OCI-LY3 (cell line): ENCODE measurements at regions not wholly inside any gene's neighbourhood (a gene's known extent, or its start where the extent isn't known, plus 50 kb on each side); places are given as distances from the start of the nearest gene placed in this dataset.

Experiments used
- EZH2phosphoT487 ChIP-seq: fragments of 200-600 bp; shearing (Covaris generic); IDR thresholded peaks from 2 replicates; pipeline ENCODE4 v1.6.1; 2018; ENCODE audit warnings: antibody characterized with exemption, mixed run types, low read depth
- TF ChIP-seq, protein P1 (sequence below): fragments of 200-600, 300-600 bp; sonication (generic); IDR thresholded peaks from 2 replicates; pipeline ENCODE4 v1.5.1; 2014; ENCODE audit warnings: antibody characterized with exemption, low read length, low read depth

GRCh38 chr21:19224090-19224489, 820.5 kb upstream of the TMPRSS15 start:
- TF ChIP-seq, protein P1, sequence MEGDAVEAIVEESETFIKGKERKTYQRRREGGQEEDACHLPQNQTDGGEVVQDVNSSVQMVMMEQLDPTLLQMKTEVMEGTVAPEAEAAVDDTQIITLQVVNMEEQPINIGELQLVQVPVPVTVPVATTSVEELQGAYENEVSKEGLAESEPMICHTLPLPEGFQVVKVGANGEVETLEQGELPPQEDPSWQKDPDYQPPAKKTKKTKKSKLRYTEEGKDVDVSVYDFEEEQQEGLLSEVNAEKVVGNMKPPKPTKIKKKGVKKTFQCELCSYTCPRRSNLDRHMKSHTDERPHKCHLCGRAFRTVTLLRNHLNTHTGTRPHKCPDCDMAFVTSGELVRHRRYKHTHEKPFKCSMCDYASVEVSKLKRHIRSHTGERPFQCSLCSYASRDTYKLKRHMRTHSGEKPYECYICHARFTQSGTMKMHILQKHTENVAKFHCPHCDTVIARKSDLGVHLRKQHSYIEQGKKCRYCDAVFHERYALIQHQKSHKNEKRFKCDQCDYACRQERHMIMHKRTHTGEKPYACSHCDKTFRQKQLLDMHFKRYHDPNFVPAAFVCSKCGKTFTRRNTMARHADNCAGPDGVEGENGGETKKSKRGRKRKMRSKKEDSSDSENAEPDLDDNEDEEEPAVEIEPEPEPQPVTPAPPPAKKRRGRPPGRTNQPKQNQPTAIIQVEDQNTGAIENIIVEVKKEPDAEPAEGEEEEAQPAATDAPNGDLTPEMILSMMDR, result no peak
- no peak for TF ChIP-seq EZH2phosphoT487
